Adipocyte (in vitro differentiated cells): ENCODE measurements at regions not wholly inside any gene's neighbourhood (a gene's known extent, or its start where the extent isn't known, plus 50 kb on each side); places are given as distances from the start of the nearest gene placed in this dataset.

ENCODE experiments used
- DNase-seq: peaks from one replicate; pipeline ENCODE4 v3.0.0-alpha.2; 2015; ENCODE audit warnings: low read depth
- H3K27me3 ChIP-seq: replicated peaks from 2 replicates; pipeline ENCODE4 v1.7.0; 2013; ENCODE audit warnings: mild to moderate bottlenecking, low read length, moderate library complexity; ENCODE audit not compliant: control insufficient read depth, insufficient read depth
- H3K36me3 ChIP-seq: 2 replicates; pipeline ENCODE4 v1.7.0; 2013; ENCODE audit warnings: low read length, mild to moderate bottlenecking, moderate library complexity; ENCODE audit not compliant: control insufficient read depth, insufficient read depth, severe bottlenecking
- H3K4me1 ChIP-seq: 2 replicates; pipeline ENCODE4 v1.7.0; 2013; ENCODE audit warnings: mild to moderate bottlenecking, low read length, moderate library complexity; ENCODE audit not compliant: control insufficient read depth, insufficient read depth
- H3K4me3 ChIP-seq: 2 replicates; pipeline ENCODE4 v1.7.0; 2013; ENCODE audit warnings: mild to moderate bottlenecking, low read length, moderate library complexity
- H3K9ac ChIP-seq: 2 replicates; pipeline ENCODE4 v1.7.0; 2013; ENCODE audit warnings: mild to moderate bottlenecking, low read length, moderate library complexity
- H3K9me3 ChIP-seq: 2 replicates; pipeline ENCODE4 v1.7.0; 2013; ENCODE audit warnings: mild to moderate bottlenecking, low read length, moderate library complexity; ENCODE audit not compliant: control insufficient read depth

- Histone ChIP-seq H3K4me1 (no peaks in the 10 kb centered on the region), H3K27me3 (peaks cover 20% of the 10 kb centered on the region), H3K9ac (no peak overlapping the region), H3K36me3 (no peaks in the 10 kb centered on the region), H3K4me3 (no peak overlapping the region), H3K9me3 (no peaks in the 10 kb centered on the region)
- no peak for DNase-seq
Measured at GRCh38 chr20:60993433-60994044, 258.5 kb upstream of the CDH4 start.

DNA sequence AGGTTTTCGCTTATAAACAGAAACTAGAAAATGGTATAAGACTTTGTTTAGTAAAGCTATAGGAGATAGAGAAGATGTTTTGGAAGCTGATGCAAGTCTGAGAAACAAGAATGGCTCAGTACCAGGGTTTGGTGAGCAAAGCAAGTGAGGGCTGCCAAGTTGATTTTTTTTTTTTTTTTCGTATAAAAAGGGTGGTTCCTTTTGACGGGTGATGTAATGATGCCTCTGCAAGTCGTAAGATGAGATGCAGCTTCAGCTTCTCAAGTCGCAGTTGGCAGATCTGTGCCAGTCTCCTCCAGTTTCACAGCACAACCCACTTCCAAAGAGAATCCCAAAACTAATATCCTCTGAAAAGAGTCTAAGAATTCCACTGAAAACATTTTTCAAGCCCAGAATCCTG lies 252.8 kb upstream of the CDH4 start:
- peaks cover 12% of the 10 kb centered on the region for H3K27me3 ChIP-seq
- no peak overlapping the region for H3K9ac ChIP-seq
- no peaks in the 10 kb centered on the region for H3K36me3 ChIP-seq
- peak; percentile 0 for DNase-seq
- no peaks in the 10 kb centered on the region for H3K4me1 ChIP-seq
- no peaks in the 10 kb centered on the region for H3K9me3 ChIP-seq
- H3K4me3 ChIP-seq, result no peak overlapping the region

GRCh38 chr20:61002090-61002489 lies 250.0 kb upstream of the CDH4 start:
- Histone ChIP-seq H3K9ac (no peak overlapping the region), H3K36me3 (no peaks in the 10 kb centered on the region), H3K9me3 (no peaks in the 10 kb centered on the region), H3K4me3 (no peak overlapping the region), H3K4me1 (no peaks in the 10 kb centered on the region), H3K27me3 (no peaks in the 10 kb centered on the region)
- no peak for DNase-seq

DNA sequence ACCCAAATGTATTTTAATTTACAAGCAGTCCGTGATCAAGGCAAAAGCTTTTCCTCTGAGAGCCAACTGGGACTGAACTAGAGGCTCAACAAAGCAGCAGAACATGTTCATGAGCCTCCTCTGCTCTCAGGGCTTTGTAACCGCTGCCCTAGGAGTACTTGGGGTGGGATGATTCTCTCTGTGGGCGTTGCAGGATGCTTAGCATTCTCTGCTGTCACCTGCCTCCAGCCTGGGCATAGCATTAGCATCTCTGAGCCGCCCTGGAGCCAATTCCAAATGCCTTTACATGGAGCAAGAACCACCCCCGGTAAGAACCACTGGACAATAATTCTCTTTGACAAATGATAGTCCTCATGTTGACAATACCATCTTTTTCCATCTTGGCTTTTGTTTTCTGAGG lies 237.6 kb upstream of the CDH4 start:
- no peaks in the 10 kb centered on the region for H3K9me3 ChIP-seq
- no peak for DNase-seq
- no peak overlapping the region for H3K9ac ChIP-seq
- no peak overlapping the region for H3K4me3 ChIP-seq
- no peaks in the 10 kb centered on the region for H3K4me1 ChIP-seq
- no peaks in the 10 kb centered on the region for H3K36me3 ChIP-seq
- H3K27me3 ChIP-seq, result no peaks in the 10 kb centered on the region

DNA sequence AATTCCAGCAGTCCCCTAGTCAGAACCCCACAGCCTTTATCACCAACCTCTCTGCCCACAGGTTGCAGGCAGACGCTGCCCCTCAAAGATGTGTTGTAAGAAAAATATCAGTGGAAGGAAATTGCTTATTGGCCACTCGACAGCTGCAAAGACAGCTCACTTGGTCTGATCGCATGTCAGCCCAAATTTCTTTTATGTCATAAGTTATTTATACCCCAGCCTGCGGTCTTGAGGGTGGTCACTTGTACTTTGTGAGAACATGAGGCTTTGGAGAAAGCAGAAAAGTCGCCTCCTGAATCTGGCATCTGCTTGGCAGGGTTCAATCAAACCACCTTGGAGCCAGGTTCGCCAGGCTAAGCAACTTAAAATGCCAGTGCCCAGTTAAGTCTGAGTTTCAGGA lies 236.5 kb upstream of the CDH4 start:
- Histone ChIP-seq H3K9ac (no peak overlapping the region), H3K4me3 (no peak overlapping the region), H3K27me3 (no peaks in the 10 kb centered on the region), H3K4me1 (no peaks in the 10 kb centered on the region), H3K9me3 (no peaks in the 10 kb centered on the region), H3K36me3 (no peaks in the 10 kb centered on the region)
- DNase-seq, result no peak

GRCh38 chr20:61019322-61019721 lies 232.7 kb upstream of the CDH4 start:
- H3K27me3 ChIP-seq, result no peaks in the 10 kb centered on the region
- H3K9ac ChIP-seq, result no peak overlapping the region
- no peaks in the 10 kb centered on the region for H3K36me3 ChIP-seq
- H3K9me3 ChIP-seq, result no peaks in the 10 kb centered on the region
- H3K4me3 ChIP-seq, result no peak overlapping the region
- no peaks in the 10 kb centered on the region for H3K4me1 ChIP-seq
- no peak for DNase-seq

GRCh38 chr20:61023612-61024011 lies 228.4 kb upstream of the CDH4 start:
- Histone ChIP-seq H3K27me3 (no peaks in the 10 kb centered on the region), H3K36me3 (no peaks in the 10 kb centered on the region), H3K4me3 (no peak overlapping the region), H3K4me1 (no peaks in the 10 kb centered on the region), H3K9me3 (no peaks in the 10 kb centered on the region), H3K9ac (no peak overlapping the region)
- DNase-seq, result no peak

DNA sequence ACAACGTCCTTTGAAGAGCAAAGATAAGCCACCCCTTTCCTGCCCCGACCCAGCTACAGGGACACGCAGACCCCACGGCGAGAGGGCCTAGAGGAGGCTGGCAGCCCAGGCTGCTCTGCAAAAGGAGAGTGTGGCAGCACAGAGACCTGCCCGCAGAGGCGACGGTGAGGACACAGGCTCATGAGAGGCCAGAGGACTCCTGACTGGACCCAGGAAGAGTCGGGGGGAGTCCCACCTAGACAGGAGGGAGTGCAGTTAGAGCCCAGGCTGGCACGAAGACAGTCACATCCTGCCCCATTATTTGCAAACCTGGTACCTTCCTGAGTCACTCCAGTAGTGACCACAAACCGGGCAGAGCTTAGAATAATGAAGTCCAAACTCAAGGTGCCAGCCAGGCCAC lies 227.7 kb upstream of the CDH4 start:
- H3K36me3 ChIP-seq, result no peaks in the 10 kb centered on the region
- DNase-seq, result no peak
- H3K4me3 ChIP-seq, result no peak overlapping the region
- H3K9me3 ChIP-seq, result no peaks in the 10 kb centered on the region
- H3K4me1 ChIP-seq, result no peaks in the 10 kb centered on the region
- no peak overlapping the region for H3K9ac ChIP-seq
- no peaks in the 10 kb centered on the region for H3K27me3 ChIP-seq

GRCh38 chr20:61025536-61025935 lies 226.5 kb upstream of the CDH4 start:
- Histone ChIP-seq H3K9ac (no peak overlapping the region), H3K36me3 (no peaks in the 10 kb centered on the region), H3K27me3 (no peaks in the 10 kb centered on the region), H3K4me1 (no peaks in the 10 kb centered on the region), H3K9me3 (no peaks in the 10 kb centered on the region), H3K4me3 (no peak overlapping the region)
- no peak for DNase-seq

- Histone ChIP-seq H3K9ac (no peak overlapping the region), H3K36me3 (no peaks in the 10 kb centered on the region), H3K27me3 (no peaks in the 10 kb centered on the region), H3K4me1 (no peaks in the 10 kb centered on the region), H3K9me3 (no peaks in the 10 kb centered on the region), H3K4me3 (no peak overlapping the region)
- DNase-seq, result no peak
Measured at GRCh38 chr20:61026173-61026572, 225.9 kb upstream of the CDH4 start.

- no peak overlapping the region for H3K4me3 ChIP-seq
- no peaks in the 10 kb centered on the region for H3K27me3 ChIP-seq
- H3K9me3 ChIP-seq, result no peaks in the 10 kb centered on the region
- H3K4me1 ChIP-seq, result no peaks in the 10 kb centered on the region
- no peaks in the 10 kb centered on the region for H3K36me3 ChIP-seq
- no peak for DNase-seq
- H3K9ac ChIP-seq, result no peak overlapping the region
Measured at GRCh38 chr20:61026731-61027130, 225.3 kb upstream of the CDH4 start.

DNA sequence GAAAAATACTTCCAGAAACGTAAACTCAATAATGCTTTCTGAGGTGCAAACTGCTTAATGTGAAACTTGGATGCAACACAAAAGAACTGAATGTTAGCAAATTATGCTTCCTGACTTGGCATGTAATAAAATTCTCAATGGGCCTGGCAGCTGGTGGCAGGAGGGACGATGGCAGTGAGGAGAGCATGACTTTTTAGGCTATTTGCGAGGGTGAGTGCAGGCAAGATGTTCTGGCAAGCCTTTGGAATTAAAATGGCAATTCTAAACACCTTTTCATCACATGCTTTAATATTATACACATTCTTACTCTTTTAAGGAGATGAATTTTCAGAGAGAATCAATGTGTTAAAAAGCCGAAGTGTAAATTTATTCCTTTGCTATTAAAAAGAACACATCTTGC lies 224.8 kb upstream of the CDH4 start:
- H3K9ac ChIP-seq, result no peak overlapping the region
- no peaks in the 10 kb centered on the region for H3K4me1 ChIP-seq
- H3K36me3 ChIP-seq, result no peaks in the 10 kb centered on the region
- no peaks in the 10 kb centered on the region for H3K27me3 ChIP-seq
- no peak for DNase-seq
- H3K4me3 ChIP-seq, result no peak overlapping the region
- no peaks in the 10 kb centered on the region for H3K9me3 ChIP-seq
